ENCODE measurements at regions not wholly inside any gene's neighbourhood (a gene's known extent, or its start where the extent isn't known, plus 50 kb on each side); places are given as distances from the start of the nearest gene placed in this dataset.

DNA sequence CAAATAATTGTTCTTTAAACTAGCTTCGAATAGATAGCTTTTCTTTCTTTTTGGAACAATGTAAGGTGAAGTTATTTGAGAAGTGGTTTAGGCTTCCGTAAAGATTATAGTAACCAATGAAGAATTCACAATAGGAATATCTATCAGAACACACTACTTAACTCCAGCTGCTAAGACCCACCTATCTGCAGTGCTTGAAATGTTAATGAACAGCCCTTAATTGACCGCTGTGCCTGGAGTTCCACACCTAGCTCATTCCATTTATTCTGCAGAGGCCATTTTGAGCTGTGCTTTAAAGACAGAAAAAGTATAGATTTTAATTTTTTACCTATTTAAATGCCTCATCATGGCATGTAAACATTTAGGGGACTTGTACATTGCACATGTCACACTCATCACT is 83.3 kb upstream of the APCDD1 start:
- DNase-seq, result no peak
- Histone ChIP-seq H3K36me3 (no peaks in the 10 kb centered on the region), H3K27me3 (no peaks in the 10 kb centered on the region), H3K4me1 (ENCODE audit: insufficient read depth) (no peaks in the 10 kb centered on the region), H3K9me3 (no peaks in the 10 kb centered on the region), H3K27ac (no peak overlapping the region), H3K4me3 (no peak overlapping the region)
- TF ChIP-seq EP300 (IDR thresholded peaks at IDR 0.05) (no peak), POLR2A (IDR thresholded peaks at IDR 0.05) (no peak)
- TF ChIP-seq, protein P1, sequence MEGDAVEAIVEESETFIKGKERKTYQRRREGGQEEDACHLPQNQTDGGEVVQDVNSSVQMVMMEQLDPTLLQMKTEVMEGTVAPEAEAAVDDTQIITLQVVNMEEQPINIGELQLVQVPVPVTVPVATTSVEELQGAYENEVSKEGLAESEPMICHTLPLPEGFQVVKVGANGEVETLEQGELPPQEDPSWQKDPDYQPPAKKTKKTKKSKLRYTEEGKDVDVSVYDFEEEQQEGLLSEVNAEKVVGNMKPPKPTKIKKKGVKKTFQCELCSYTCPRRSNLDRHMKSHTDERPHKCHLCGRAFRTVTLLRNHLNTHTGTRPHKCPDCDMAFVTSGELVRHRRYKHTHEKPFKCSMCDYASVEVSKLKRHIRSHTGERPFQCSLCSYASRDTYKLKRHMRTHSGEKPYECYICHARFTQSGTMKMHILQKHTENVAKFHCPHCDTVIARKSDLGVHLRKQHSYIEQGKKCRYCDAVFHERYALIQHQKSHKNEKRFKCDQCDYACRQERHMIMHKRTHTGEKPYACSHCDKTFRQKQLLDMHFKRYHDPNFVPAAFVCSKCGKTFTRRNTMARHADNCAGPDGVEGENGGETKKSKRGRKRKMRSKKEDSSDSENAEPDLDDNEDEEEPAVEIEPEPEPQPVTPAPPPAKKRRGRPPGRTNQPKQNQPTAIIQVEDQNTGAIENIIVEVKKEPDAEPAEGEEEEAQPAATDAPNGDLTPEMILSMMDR (IDR thresholded peaks at IDR 0.05), result no peak
- 90 to 93% (median 91%) methylated on average over 3 of the region's 3 CpGs for WGBS, 3 donors
- intact Hi-C loops (cut with DNase I), result no loop called here

DNA sequence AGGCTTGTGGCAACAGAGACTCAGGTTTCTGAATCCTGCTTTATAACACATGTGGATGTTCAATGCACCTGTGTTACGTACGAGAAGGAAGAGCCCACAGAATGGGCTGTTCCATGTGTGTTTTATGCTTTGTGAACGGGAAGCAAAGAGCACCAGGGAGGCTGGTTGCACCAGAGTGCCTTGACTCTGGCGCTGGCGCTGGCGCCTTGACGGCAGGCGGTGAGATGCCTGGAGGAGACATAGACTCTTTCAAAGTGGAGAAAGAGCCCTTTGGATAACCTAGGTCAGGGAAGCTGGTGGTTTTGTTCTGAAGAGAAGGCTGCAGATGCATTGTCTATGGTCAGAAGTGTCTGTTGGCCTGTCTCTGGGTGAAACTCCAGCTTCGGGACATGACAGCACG is 80.2 kb upstream of the APCDD1 start:
- intact Hi-C loops (cut with DNase I), result no loop called here
- DNase-seq, result no peak

DNA sequence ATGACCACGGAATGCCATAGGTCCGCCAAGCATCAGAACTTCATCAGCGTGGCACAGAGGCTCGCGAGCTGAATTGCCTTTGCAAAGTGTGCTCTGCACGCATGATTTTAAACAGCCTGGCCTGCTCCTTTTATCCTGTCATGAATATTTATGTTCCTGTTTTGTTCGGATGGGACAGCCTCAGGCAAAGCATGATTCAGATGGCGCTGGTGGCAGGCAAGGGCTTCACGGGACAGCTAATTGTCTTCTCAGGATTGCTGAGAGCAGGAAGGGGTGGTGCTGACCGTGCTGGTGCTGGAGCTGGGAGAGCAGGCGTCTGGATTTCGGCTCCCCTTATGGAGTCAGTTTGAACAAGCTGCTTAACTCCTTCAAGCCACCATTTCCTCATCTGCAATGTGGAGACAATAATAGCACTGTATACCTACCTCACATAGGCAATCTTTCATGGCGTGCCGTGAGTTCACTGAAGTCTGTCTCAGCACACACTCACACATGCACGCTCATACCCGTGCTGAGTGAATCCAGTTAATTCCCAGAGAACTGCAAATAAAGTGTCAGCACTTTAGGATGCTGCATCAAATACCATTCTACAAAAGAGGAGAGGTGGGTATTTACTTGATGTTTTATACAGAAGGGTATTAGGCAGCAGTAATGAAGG is 79.7 kb upstream of the APCDD1 start:
- WGBS, 3 donors, result 88 to 92% (median 92%) methylated on average over 16 of the region's 16 CpGs
- TF ChIP-seq EP300 (IDR thresholded peaks at IDR 0.05) (no peak), POLR2A (IDR thresholded peaks at IDR 0.05) (no peak)
- TF ChIP-seq, protein P1 (IDR thresholded peaks at IDR 0.05), result no peak
- no peak overlapping the region for H3K27ac ChIP-seq

More for the DNA sequence above, 80.2 kb upstream of the APCDD1 start:
- Histone ChIP-seq H3K4me3 (no peak overlapping the region), H3K27me3 (no peaks in the 10 kb centered on the region), H3K4me1 (ENCODE audit: insufficient read depth) (peaks cover 1% of the 10 kb centered on the region), H3K9me3 (no peaks in the 10 kb centered on the region), H3K36me3 (no peaks in the 10 kb centered on the region), H3K27ac (no peak overlapping the region)
- WGBS, 3 donors, result 87 to 98% (median 88%) methylated on average over 10 of the region's 10 CpGs
- TF ChIP-seq POLR2A (IDR thresholded peaks at IDR 0.05) (no peak), EP300 (IDR thresholded peaks at IDR 0.05) (no peak)
- TF ChIP-seq, protein P1 (IDR thresholded peaks at IDR 0.05), result no peak

DNA sequence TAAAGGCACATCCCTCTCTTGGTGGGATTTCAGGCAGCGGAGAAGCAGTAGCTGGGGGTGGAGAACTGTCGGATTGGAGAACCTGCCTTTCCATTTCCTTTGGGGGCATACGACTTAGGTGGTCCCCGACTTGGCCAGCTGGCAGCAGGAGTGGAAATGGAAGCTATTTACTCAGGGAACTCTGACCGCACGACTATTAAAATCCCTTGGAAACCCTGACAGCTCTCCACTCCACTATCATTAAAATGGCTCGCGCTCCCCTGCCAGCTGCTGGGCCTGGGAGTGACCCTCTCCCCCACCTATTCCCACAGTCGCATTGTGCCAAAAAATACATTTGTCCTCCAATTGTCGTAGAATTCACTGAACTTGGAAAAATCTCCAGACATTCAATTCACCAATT is 77.7 kb upstream of the APCDD1 start:
- 8 to 19% (median 13%) methylated on average over 10 of the region's 10 CpGs for WGBS, 3 donors
- H3K4me3 ChIP-seq, result no peak overlapping the region
- H3K36me3 ChIP-seq, result no peaks in the 10 kb centered on the region
- peak in 2 of 5 donors; percentile 30 to 47 for DNase-seq
- H3K4me1 ChIP-seq (ENCODE audit: insufficient read depth), result peaks cover 1% of the 10 kb centered on the region
- no peaks in the 10 kb centered on the region for H3K27me3 ChIP-seq
- H3K9me3 ChIP-seq, result no peaks in the 10 kb centered on the region
- TF ChIP-seq, protein P1 (IDR thresholded peaks at IDR 0.05), result no peak
- TF ChIP-seq POLR2A (IDR thresholded peaks at IDR 0.05) (no peak), EP300 (IDR thresholded peaks at IDR 0.05) (no peak)
- no peak overlapping the region for H3K27ac ChIP-seq
- intact Hi-C loops (cut with DNase I), result no loop called here

More for the DNA sequence above, 79.7 kb upstream of the APCDD1 start:
- Histone ChIP-seq H3K4me3 (no peak overlapping the region), H3K27me3 (no peaks in the 10 kb centered on the region), H3K36me3 (no peaks in the 10 kb centered on the region), H3K4me1 (ENCODE audit: insufficient read depth) (peaks cover 1% of the 10 kb centered on the region), H3K9me3 (no peaks in the 10 kb centered on the region)
- intact Hi-C loops (cut with DNase I), result no loop called here
- DNase-seq, result no peak

Data from ovary (tissue), 7 donors.